ENCODE measurements at regions not wholly inside any gene's neighbourhood (a gene's known extent, or its start where the extent isn't known, plus 50 kb on each side); places are given as distances from the start of the nearest gene placed in this dataset.

- no peak for TF ChIP-seq SNAI2 (CRISPR knock-in tag; IDR thresholded peaks at IDR 0.05)
- TF ChIP-seq ZC3H10 (CRISPR knock-in tag; IDR thresholded peaks at IDR 0.05) = no peak
- TF ChIP-seq PATZ1 (CRISPR knock-in tag; IDR thresholded peaks at IDR 0.05; ENCODE audit: borderline replicate concordance) = no peak
- TF ChIP-seq TCF4 (CRISPR knock-in tag; IDR thresholded peaks at IDR 0.05; ENCODE audit: borderline replicate concordance) = no peak
- no peak for TF ChIP-seq CREB5 (CRISPR knock-in tag; IDR thresholded peaks at IDR 0.05; ENCODE audit: low read depth)
These were observed 326.9 kb downstream of the CD83 start for GRCh38 chr6:14444295-14444972.
